ENCODE measurements at regions not wholly inside any gene's neighbourhood (a gene's known extent, or its start where the extent isn't known, plus 50 kb on each side); places are given as distances from the start of the nearest gene placed in this dataset.

- Histone ChIP-seq H3K9me2 (replicated peaks; ENCODE audit: insufficient read depth, low read length) (no peaks in the 10 kb centered on the region), H3K4me1 (ENCODE audit: low read length) (no peaks in the 10 kb centered on the region), H4K20me1 (ENCODE audit: insufficient read depth, low read depth, low read length) (no peaks in the 10 kb centered on the region), H3K4me2 (ENCODE audit: low read depth, low read length, poor library complexity, severe bottlenecking) (no peak overlapping the region), H3K9ac (ENCODE audit: low read length) (no peak overlapping the region), H3K79me2 (ENCODE audit: low read length) (no peaks in the 10 kb centered on the region), H3K4me3 (ENCODE audit: low read length) (no peak overlapping the region), H3K9me3 (ENCODE audit: low read length) (no peaks in the 10 kb centered on the region), H2AFZ (ENCODE audit: low read length) (no peak overlapping the region), H3K27ac (ENCODE audit: low read length) (no peak overlapping the region), H3K36me3 (ENCODE audit: insufficient read depth, low read length) (no peaks in the 10 kb centered on the region), H3K27me3 (ENCODE audit: low read length) (no peaks in the 10 kb centered on the region)
- DNase-seq = no peak
Measured at GRCh38 chr11:70504246-70505020, 106.1 kb downstream of the CTTN start.

DNA sequence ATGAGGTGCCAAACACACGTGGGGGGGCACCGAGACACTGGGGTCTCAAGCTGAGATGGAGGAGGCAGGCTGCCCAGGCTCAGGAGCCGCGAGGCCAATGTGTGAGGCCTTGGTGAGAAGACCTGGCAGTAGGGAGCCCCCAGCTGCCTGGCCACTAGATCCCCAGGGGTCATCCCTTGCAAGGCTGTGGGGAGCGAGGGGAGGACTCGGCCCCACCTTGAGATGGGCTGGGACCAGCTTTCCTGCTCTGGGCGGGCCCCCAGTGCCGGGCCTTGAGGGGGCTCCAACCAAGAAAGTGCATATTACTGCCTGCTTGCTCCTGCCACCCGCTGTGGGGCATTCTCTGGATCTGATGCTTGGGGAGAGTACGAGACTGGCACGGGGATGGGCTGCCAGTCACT lies 107.0 kb downstream of the CTTN start:
- H3K4me1 ChIP-seq (ENCODE audit: low read length) = no peaks in the 10 kb centered on the region
- H3K4me3 ChIP-seq (ENCODE audit: low read length) = no peak overlapping the region
- no peaks in the 10 kb centered on the region for H3K9me2 ChIP-seq (replicated peaks; ENCODE audit: insufficient read depth, low read length)
- H3K27ac ChIP-seq (ENCODE audit: low read length) = no peak overlapping the region
- no peaks in the 10 kb centered on the region for H3K27me3 ChIP-seq (ENCODE audit: low read length)
- no peaks in the 10 kb centered on the region for H3K9me3 ChIP-seq (ENCODE audit: low read length)
- no peak overlapping the region for H2AFZ ChIP-seq (ENCODE audit: low read length)
- no peak overlapping the region for H3K4me2 ChIP-seq (ENCODE audit: low read depth, low read length, poor library complexity, severe bottlenecking)
- no peak overlapping the region for H3K9ac ChIP-seq (ENCODE audit: low read length)
- no peak for DNase-seq
- no peaks in the 10 kb centered on the region for H3K36me3 ChIP-seq (ENCODE audit: insufficient read depth, low read length)
- H3K79me2 ChIP-seq (ENCODE audit: low read length) = no peaks in the 10 kb centered on the region
- no peaks in the 10 kb centered on the region for H4K20me1 ChIP-seq (ENCODE audit: insufficient read depth, low read depth, low read length)

DNA sequence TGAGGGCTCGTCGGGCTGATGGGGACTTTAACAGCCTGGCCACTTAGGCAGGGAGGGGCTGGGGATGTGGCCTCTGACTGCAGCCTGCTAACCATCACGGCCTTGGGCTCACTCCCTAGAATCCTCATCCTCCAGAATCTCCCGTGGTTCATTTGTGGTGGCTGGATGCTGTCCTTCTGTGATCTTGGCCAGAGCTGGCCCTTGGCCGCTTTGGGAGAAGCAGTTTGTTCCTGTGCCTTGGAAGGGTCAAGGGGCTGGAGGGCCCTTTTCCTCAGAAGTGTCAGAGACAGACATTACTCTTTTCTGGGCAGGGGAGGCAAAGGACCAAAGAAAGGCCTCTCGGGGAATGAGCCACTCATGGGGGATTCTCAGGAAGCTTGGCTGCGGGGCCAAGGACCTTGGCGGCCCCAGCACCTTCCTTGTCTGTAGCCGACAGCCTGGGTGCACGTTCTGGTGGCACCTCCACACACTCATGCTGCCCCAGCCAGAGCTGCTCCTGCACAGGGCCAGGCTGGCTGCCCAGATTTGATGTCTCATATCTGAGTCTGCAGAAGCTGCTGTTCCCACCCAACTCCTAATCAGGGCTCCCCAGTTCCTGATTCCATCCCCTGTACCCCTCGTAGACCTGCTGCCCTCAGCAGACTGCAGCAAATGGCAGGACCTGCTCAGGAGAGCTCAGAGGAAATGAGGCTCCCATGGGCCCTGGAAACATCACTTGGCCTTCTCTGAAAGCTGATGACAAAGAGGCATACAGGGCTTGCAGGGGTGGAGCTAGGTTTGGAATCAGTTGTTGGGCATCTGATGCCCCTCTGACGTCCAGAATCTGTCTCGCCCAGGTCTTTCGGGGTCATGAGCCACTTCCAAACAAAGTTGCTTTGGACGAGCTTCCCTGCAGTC lies 107.7 kb downstream of the CTTN start:
- Histone ChIP-seq H3K79me2 (ENCODE audit: low read length) (no peaks in the 10 kb centered on the region), H2AFZ (ENCODE audit: low read length) (no peak overlapping the region), H3K9me2 (replicated peaks; ENCODE audit: insufficient read depth, low read length) (no peaks in the 10 kb centered on the region), H3K9ac (ENCODE audit: low read length) (no peak overlapping the region), H3K27me3 (ENCODE audit: low read length) (no peaks in the 10 kb centered on the region), H3K27ac (ENCODE audit: low read length) (no peak overlapping the region), H3K9me3 (ENCODE audit: low read length) (no peaks in the 10 kb centered on the region), H3K4me3 (ENCODE audit: low read length) (no peak overlapping the region), H3K36me3 (ENCODE audit: insufficient read depth, low read length) (no peaks in the 10 kb centered on the region), H4K20me1 (ENCODE audit: insufficient read depth, low read depth, low read length) (no peaks in the 10 kb centered on the region), H3K4me1 (ENCODE audit: low read length) (no peaks in the 10 kb centered on the region), H3K4me2 (ENCODE audit: low read depth, low read length, poor library complexity, severe bottlenecking) (no peak overlapping the region)
- DNase-seq = no peak

- Histone ChIP-seq H3K27me3 (ENCODE audit: low read length) (no peaks in the 10 kb centered on the region), H3K4me1 (ENCODE audit: low read length) (no peaks in the 10 kb centered on the region)
- DNase-seq = no peak
Measured at GRCh38 chr11:70506658-70506970, 108.3 kb downstream of the CTTN start.

DNA sequence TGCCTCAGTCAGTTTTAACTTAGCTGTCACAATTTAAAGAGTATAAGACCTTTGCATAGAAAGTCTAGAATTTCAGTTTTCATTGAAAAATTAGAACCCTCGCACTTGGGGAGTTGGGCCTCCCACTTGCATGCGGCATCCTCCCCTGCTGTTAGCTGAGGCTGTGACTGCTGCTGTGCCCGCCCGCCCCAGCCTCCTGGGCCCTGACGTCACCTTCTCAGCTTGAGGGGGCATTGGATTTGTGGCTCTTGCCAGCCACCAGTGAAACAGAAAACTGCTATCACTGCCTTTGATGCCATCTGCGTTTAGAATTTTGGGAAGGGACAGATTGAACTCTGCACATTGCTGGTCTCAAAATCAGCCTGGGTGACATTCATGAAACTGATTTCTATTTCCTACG lies 108.7 kb downstream of the CTTN start:
- Histone ChIP-seq H3K79me2 (ENCODE audit: low read length) (no peaks in the 10 kb centered on the region), H3K9me3 (ENCODE audit: low read length) (no peaks in the 10 kb centered on the region), H3K4me1 (ENCODE audit: low read length) (no peaks in the 10 kb centered on the region), H3K27ac (ENCODE audit: low read length) (no peak overlapping the region), H3K4me2 (ENCODE audit: low read depth, low read length, poor library complexity, severe bottlenecking) (no peak overlapping the region), H3K4me3 (ENCODE audit: low read length) (no peak overlapping the region), H3K27me3 (ENCODE audit: low read length) (no peaks in the 10 kb centered on the region), H4K20me1 (ENCODE audit: insufficient read depth, low read depth, low read length) (no peaks in the 10 kb centered on the region), H3K9ac (ENCODE audit: low read length) (no peak overlapping the region), H3K9me2 (replicated peaks; ENCODE audit: insufficient read depth, low read length) (no peaks in the 10 kb centered on the region), H2AFZ (ENCODE audit: low read length) (no peak overlapping the region), H3K36me3 (ENCODE audit: insufficient read depth, low read length) (no peaks in the 10 kb centered on the region)
- DNase-seq = no peak

More at GRCh38 chr11:70506658-70506970, 108.3 kb downstream of the CTTN start:
- H4K20me1 ChIP-seq (ENCODE audit: insufficient read depth, low read depth, low read length) = no peaks in the 10 kb centered on the region
- H3K79me2 ChIP-seq (ENCODE audit: low read length) = no peaks in the 10 kb centered on the region
- no peak overlapping the region for H3K4me2 ChIP-seq (ENCODE audit: low read depth, low read length, poor library complexity, severe bottlenecking)
- no peak overlapping the region for H2AFZ ChIP-seq (ENCODE audit: low read length)
- H3K9me3 ChIP-seq (ENCODE audit: low read length) = no peaks in the 10 kb centered on the region
- no peaks in the 10 kb centered on the region for H3K9me2 ChIP-seq (replicated peaks; ENCODE audit: insufficient read depth, low read length)
- no peak overlapping the region for H3K9ac ChIP-seq (ENCODE audit: low read length)
- H3K36me3 ChIP-seq (ENCODE audit: insufficient read depth, low read length) = no peaks in the 10 kb centered on the region
- no peak overlapping the region for H3K4me3 ChIP-seq (ENCODE audit: low read length)
- H3K27ac ChIP-seq (ENCODE audit: low read length) = no peak overlapping the region

GRCh38 chr11:70507466-70508230 lies 109.3 kb downstream of the CTTN start:
- Histone ChIP-seq H3K36me3 (ENCODE audit: insufficient read depth, low read length) (no peaks in the 10 kb centered on the region), H3K4me1 (ENCODE audit: low read length) (no peaks in the 10 kb centered on the region), H3K27ac (ENCODE audit: low read length) (no peak overlapping the region), H3K4me3 (ENCODE audit: low read length) (no peak overlapping the region), H3K79me2 (ENCODE audit: low read length) (no peaks in the 10 kb centered on the region), H3K9ac (ENCODE audit: low read length) (no peak overlapping the region), H3K9me2 (replicated peaks; ENCODE audit: insufficient read depth, low read length) (no peaks in the 10 kb centered on the region), H3K4me2 (ENCODE audit: low read depth, low read length, poor library complexity, severe bottlenecking) (no peak overlapping the region), H3K27me3 (ENCODE audit: low read length) (no peaks in the 10 kb centered on the region), H4K20me1 (ENCODE audit: insufficient read depth, low read depth, low read length) (no peaks in the 10 kb centered on the region), H3K9me3 (ENCODE audit: low read length) (peaks cover 2% of the 10 kb centered on the region; the same call in 1 of the 2 replicates), H2AFZ (ENCODE audit: low read length) (no peak overlapping the region)
- no peak for DNase-seq

- Histone ChIP-seq H3K36me3 (ENCODE audit: insufficient read depth, low read length) (no peaks in the 10 kb centered on the region), H4K20me1 (ENCODE audit: insufficient read depth, low read depth, low read length) (no peaks in the 10 kb centered on the region), H3K4me2 (ENCODE audit: low read depth, low read length, poor library complexity, severe bottlenecking) (no peak overlapping the region), H3K9ac (ENCODE audit: low read length) (no peak overlapping the region), H2AFZ (ENCODE audit: low read length) (no peak overlapping the region), H3K27ac (ENCODE audit: low read length) (no peak overlapping the region), H3K9me2 (replicated peaks; ENCODE audit: insufficient read depth, low read length) (no peaks in the 10 kb centered on the region), H3K4me3 (ENCODE audit: low read length) (no peak overlapping the region), H3K27me3 (ENCODE audit: low read length) (no peaks in the 10 kb centered on the region), H3K9me3 (ENCODE audit: low read length) (peaks cover 7% of the 10 kb centered on the region; the same call in 1 of the 2 replicates), H3K79me2 (ENCODE audit: low read length) (no peaks in the 10 kb centered on the region), H3K4me1 (ENCODE audit: low read length) (no peaks in the 10 kb centered on the region)
- no peak for DNase-seq
Measured at GRCh38 chr11:70508231-70508480, 109.8 kb downstream of the CTTN start.

GRCh38 chr11:70509476-70509875 lies 111.1 kb downstream of the CTTN start:
- Histone ChIP-seq H3K4me2 (ENCODE audit: low read depth, low read length, poor library complexity, severe bottlenecking) (no peak overlapping the region), H2AFZ (ENCODE audit: low read length) (no peak overlapping the region), H3K4me3 (ENCODE audit: low read length) (no peak overlapping the region), H3K27me3 (ENCODE audit: low read length) (no peaks in the 10 kb centered on the region), H3K4me1 (ENCODE audit: low read length) (no peaks in the 10 kb centered on the region), H3K9me3 (ENCODE audit: low read length) (peaks cover 7% of the 10 kb centered on the region; the same call in 1 of the 2 replicates), H3K79me2 (ENCODE audit: low read length) (no peaks in the 10 kb centered on the region), H4K20me1 (ENCODE audit: insufficient read depth, low read depth, low read length) (no peaks in the 10 kb centered on the region), H3K9ac (ENCODE audit: low read length) (no peak overlapping the region), H3K36me3 (ENCODE audit: insufficient read depth, low read length) (no peaks in the 10 kb centered on the region), H3K27ac (ENCODE audit: low read length) (no peak overlapping the region), H3K9me2 (replicated peaks; ENCODE audit: insufficient read depth, low read length) (no peaks in the 10 kb centered on the region)
- no peak for DNase-seq

All from Karpas-422 (cell line).